Muscle of arm (tissue), 1 donor: ENCODE measurements at regions not wholly inside any gene's neighbourhood (a gene's known extent, or its start where the extent isn't known, plus 50 kb on each side); places are given as distances from the start of the nearest gene placed in this dataset.
"Not testable (repeated sequence)": the region's sequence is repeated elsewhere in the genome, so short reads cannot be mapped to it uniquely, and the experiment has no call there.

Experiments used
- DNase-seq: peaks from one replicate; pipeline ENCODE4 v3.0.0-alpha.2; 2013

- DNase-seq, result not testable (repeated sequence)
These were observed 69.5 kb downstream of the NPIPA7 start for GRCh38 chr16:16448423-16448822.

GRCh38 chr16:16449712-16450237, 70.8 kb downstream of the NPIPA7 start:
- not testable (repeated sequence) for DNase-seq

GRCh38 chr16:16451721-16452410, 72.9 kb downstream of the NPIPA7 start:
- not testable (repeated sequence) for DNase-seq

GRCh38 chr16:16458579-16458978, 79.6 kb downstream of the NPIPA7 start:
- DNase-seq, result not testable (repeated sequence)

GRCh38 chr16:16463792-16464191, 84.9 kb downstream of the NPIPA7 start:
- DNase-seq, result not testable (repeated sequence)

GRCh38 chr16:16488919-16489318, 110.0 kb downstream of the NPIPA7 start:
- DNase-seq, result not testable (repeated sequence)

GRCh38 chr16:16489466-16489865, 110.5 kb downstream of the NPIPA7 start:
- not testable (repeated sequence) for DNase-seq

GRCh38 chr16:16494114-16494513, 115.2 kb downstream of the NPIPA7 start:
- DNase-seq, result not testable (repeated sequence)

- not testable (repeated sequence) for DNase-seq
These were observed 116.1 kb downstream of the NPIPA7 start for GRCh38 chr16:16494998-16495397.

GRCh38 chr16:16499875-16500274, 120.9 kb downstream of the NPIPA7 start:
- not testable (repeated sequence) for DNase-seq

GRCh38 chr16:16507041-16507440, 128.1 kb downstream of the NPIPA7 start:
- DNase-seq, result not testable (repeated sequence)

- DNase-seq, result not testable (repeated sequence)
These were observed 129.4 kb downstream of the NPIPA7 start for GRCh38 chr16:16508344-16508743.

- not testable (repeated sequence) for DNase-seq
These were observed 140.5 kb downstream of the NPIPA7 start for GRCh38 chr16:16519395-16519794.

GRCh38 chr16:16521239-16522002, 142.5 kb downstream of the NPIPA7 start:
- not testable (repeated sequence) for DNase-seq

- not testable (repeated sequence) for DNase-seq
These were observed 148.1 kb downstream of the NPIPA7 start for GRCh38 chr16:16526998-16527397.

GRCh38 chr16:16530744-16531143, 151.8 kb downstream of the NPIPA7 start:
- not testable (repeated sequence) for DNase-seq

- not testable (repeated sequence) for DNase-seq
These were observed 156.6 kb downstream of the NPIPA7 start for GRCh38 chr16:16535565-16535964.

- not testable (repeated sequence) for DNase-seq
These were observed 157.2 kb downstream of the NPIPA7 start for GRCh38 chr16:16536151-16536550.

GRCh38 chr16:16549710-16550109, 170.8 kb downstream of the NPIPA7 start:
- not testable (repeated sequence) for DNase-seq

GRCh38 chr16:16550824-16551223, 171.9 kb downstream of the NPIPA7 start:
- not testable (repeated sequence) for DNase-seq

GRCh38 chr16:16552819-16553340, 173.9 kb downstream of the NPIPA7 start:
- not testable (repeated sequence) for DNase-seq

- not testable (repeated sequence) for DNase-seq
These were observed 180.3 kb downstream of the NPIPA7 start for GRCh38 chr16:16559179-16559740.
